GM12865 (cell line): ENCODE measurements at regions not wholly inside any gene's neighbourhood (a gene's known extent, or its start where the extent isn't known, plus 50 kb on each side); places are given as distances from the start of the nearest gene placed in this dataset.

Experiments used
- DNase-seq: peaks from one replicate; pipeline ENCODE4 v3.0.0; 2010; ENCODE audit warnings: low read depth
- H3K4me3 ChIP-seq: 2 replicates; pipeline ENCODE4 v1.5.1; 2011; ENCODE audit warnings: mild to moderate bottlenecking, low read depth, low read length, control low read depth
- TF ChIP-seq, protein P1 (sequence below): IDR thresholded peaks from 2 replicates; pipeline ENCODE4 v1.5.1; 2011; ENCODE audit warnings: low read length, control low read depth, low read depth, inconsistent platforms; ENCODE audit not compliant: insufficient read depth; ENCODE audit errors: missing control alignments

DNA sequence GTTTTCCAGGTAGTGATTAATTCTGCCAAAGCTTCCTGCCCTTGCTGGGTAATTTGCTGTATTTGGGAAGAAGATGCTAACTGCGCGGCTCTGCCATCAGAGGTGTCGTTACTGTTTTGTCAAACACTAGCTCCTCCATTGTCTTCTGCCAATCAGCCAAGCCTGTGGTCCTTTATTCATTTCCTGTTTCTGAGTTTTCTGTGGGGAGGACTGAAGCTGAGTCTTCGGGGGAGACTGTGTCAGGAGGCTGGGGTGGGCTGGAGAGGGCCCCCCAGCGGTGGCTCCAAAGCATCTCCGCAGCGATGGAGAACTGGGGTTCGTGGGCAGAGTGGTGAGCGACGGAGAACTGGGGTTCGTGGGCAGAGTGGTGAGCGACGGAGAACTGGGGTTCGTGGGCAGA, 322.9 kb upstream of the B3GAT1 start:
- TF ChIP-seq, protein P1, sequence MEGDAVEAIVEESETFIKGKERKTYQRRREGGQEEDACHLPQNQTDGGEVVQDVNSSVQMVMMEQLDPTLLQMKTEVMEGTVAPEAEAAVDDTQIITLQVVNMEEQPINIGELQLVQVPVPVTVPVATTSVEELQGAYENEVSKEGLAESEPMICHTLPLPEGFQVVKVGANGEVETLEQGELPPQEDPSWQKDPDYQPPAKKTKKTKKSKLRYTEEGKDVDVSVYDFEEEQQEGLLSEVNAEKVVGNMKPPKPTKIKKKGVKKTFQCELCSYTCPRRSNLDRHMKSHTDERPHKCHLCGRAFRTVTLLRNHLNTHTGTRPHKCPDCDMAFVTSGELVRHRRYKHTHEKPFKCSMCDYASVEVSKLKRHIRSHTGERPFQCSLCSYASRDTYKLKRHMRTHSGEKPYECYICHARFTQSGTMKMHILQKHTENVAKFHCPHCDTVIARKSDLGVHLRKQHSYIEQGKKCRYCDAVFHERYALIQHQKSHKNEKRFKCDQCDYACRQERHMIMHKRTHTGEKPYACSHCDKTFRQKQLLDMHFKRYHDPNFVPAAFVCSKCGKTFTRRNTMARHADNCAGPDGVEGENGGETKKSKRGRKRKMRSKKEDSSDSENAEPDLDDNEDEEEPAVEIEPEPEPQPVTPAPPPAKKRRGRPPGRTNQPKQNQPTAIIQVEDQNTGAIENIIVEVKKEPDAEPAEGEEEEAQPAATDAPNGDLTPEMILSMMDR: no peak
- DNase-seq: no peak
- H3K4me3 ChIP-seq: no peak overlapping the region

DNA sequence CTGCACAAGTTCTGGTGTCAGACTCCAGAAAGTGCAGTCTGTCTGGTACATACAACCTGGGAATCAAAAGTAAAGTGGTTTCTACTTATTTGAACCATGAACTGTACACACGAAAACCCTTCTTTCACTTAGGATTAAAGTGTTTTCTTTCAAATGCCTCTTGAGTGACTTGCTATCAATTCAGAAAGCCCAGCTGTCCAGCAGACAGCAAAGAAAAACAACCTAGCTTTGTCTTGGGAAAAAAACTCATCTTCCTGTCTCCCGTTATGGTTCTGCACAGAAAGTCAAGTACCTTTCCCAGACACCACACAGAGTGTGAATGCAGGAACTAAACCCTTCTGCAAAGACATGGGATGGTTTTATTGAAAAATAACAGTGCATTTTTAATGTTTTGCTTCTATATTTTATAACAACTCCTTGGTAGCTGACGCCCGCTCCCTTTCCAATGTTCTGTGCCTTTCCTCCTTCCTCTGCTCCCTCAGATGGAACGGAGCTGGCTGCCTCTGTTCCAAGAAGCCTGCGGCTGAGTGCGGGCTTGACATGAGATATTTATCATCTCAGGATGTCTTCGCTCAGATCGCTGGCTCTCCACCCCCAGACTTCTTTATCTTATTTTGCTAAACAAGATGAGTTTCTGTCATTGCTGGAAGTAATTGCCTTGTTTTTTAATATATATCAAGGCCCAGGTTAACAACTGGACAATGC, 322.3 kb upstream of the B3GAT1 start:
- DNase-seq: no peak
- TF ChIP-seq, protein P1: no peak
- no peak overlapping the region for H3K4me3 ChIP-seq

DNA sequence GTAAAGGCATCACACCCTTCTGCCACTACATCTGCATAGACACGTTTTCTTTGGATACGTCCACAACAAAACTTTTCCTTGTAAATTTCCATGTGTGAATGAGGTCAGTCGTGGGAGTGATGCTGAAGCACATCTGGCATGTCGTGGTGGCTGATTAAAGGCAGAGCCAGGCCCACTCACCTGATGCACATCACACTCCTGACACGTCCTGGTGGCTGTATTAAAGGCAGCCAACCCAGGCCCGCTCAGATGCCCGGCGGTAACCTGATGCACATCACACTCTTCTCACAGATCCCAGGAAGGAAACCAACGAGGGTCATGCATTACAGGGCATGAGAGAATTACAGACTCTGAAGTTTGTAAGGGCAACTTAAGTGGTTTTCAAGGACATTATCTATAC, 321.6 kb upstream of the B3GAT1 start:
- no peak overlapping the region for H3K4me3 ChIP-seq
- DNase-seq: no peak
- TF ChIP-seq, protein P1: no peak

DNA sequence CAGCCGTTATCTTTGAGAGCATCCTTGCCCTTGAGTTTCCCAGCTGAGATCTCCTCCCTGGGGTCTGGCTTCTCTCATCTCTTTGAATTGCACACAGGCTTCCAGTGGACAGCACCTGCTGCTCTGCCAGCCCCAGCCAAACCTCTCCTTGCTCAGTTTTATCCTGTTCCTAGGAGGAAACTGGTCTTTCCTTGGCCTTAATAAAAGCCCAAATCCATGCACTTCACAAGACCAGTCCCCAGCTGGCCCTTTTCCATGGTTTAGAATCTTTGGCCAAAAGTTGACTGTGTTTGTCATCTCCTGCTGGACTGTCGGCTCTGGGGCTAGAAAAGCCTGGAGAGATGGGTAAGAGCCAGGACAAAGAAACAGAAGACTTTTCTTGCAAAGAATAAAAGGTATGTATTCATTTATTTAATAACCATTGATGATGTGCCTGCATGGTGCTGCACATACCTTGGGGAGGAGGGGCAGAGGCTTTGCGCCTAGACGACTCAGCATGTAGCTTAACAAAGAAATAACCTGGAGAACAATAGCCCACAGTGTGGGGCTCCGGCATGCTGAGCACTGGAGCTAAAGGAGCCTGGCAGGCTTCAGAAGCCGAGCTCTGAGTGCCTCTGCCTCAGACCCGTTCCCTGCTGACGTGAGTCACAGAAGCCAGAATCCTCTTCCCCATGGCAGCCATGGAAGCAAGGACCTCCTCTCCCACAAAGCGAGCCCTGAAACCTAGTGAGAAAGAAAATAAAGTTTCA, 319.3 kb upstream of the B3GAT1 start:
- TF ChIP-seq, protein P1: no peak
- H3K4me3 ChIP-seq: no peak overlapping the region

DNA sequence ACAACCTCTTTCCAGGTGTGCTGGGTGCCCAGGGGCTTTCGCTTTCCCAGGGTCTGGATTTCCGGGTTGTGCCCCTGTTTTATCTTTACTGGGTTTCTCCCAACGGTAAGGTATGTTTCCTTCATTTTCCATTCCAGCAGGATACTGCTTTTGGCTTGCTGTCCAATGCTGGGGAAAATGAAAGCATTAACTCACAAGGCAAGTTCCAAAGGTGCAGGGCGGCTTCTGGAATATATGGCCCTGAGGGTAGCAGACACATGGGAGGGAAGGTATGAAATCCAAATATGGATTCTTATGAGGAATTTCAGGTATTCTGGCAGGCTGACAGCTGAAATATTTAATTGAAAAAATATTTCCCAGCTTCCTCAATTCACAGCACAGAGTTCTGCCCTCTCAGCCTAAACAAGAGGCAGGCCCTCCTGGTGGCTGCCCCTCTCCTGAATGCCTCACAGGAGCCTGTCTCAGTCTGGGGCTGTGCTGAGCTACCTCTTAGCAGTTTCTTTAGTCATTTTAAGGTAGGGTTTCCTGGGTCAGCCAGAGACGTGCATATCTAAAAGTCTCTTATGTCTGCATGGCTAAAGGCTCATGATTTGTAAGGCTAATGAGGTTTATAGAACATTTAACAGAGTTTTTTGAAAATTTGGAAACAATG, 318.6 kb upstream of the B3GAT1 start:
- no peak for DNase-seq
- no peak overlapping the region for H3K4me3 ChIP-seq
- TF ChIP-seq, protein P1: no peak

More for the DNA sequence above, 319.3 kb upstream of the B3GAT1 start:
- no peak for DNase-seq

DNA sequence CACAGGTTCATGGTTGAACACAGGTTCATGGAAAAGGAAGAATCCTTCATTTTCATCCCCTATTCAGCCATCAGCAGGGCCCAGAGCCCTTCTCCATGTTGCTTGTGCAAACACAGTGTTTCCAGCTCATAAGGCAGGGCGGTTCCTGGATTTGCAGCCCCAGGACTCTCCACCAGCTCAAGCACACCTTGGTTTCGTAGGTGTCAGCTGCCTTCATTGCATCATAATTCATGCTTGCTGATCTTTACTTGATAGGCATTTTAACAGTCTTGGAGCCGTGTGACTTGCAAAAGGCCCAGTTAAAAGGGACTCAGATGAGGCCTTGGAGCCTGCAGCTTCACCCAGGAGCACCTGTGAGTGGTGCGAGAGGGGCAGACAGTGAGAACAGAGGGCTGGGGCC, 318.1 kb upstream of the B3GAT1 start:
- no peak overlapping the region for H3K4me3 ChIP-seq
- DNase-seq: no peak
- TF ChIP-seq, protein P1: no peak
